Smooth muscle cell of the brain vasculature (primary cell): ENCODE measurements at regions not wholly inside any gene's neighbourhood (a gene's known extent, or its start where the extent isn't known, plus 50 kb on each side); places are given as distances from the start of the nearest gene placed in this dataset.

ENCODE experiments used
- DNase-seq: peaks from one replicate; pipeline ENCODE4 v3.0.0-alpha.2; 2012; ENCODE audit warnings: low read depth, low spot score

GRCh38 chr15:39465843-39466749 lies 114.8 kb upstream of the THBS1 start:
- DNase-seq, result no peak

GRCh38 chr15:39466750-39467105 lies 114.2 kb upstream of the THBS1 start:
- DNase-seq, result no peak

- DNase-seq, result no peak
Observed at GRCh38 chr15:39468331-39468730, 112.5 kb upstream of the THBS1 start.

GRCh38 chr15:39468828-39469227 lies 112.1 kb upstream of the THBS1 start:
- no peak for DNase-seq

DNA sequence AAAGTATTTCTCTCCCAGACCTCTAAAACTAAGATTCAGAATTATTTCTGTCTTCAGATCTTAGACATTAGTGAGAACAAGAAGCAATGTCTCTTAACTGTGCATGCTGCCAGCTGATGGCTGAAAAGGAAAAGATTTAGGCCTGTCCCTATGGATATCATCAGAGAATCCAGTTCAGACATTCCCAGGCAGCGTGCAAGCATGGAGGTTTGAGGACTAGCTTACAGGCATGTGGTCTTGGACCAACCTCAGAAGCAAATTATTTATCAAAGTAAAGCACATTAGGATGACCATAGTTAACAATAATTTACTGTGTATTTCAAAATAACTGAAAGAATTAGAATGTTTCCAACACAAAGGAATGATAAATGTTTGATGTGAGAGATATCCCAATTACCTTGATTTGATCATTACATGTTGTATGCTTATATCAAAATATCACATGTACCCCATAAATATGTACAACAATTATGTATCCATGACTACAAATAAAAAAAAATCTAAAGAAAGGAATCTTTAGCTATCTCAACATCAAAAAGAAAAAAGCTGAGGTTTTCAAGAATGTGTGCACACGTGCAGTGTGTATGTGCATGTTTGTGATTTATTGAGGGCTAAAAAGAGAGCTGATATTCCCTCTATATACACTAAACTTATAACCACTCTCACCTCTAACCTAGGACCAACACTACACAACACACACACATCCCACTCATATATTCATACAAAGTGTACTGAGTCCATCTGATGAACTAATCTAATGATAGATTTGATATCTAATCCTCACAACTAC lies 108.9 kb upstream of the THBS1 start:
- DNase-seq, result no peak

GRCh38 chr15:39472621-39473297 lies 108.1 kb upstream of the THBS1 start:
- peak; percentile 57 for DNase-seq

- no peak for DNase-seq
Observed at GRCh38 chr15:39473298-39473947, 107.5 kb upstream of the THBS1 start.

- DNase-seq, result no peak
Observed at GRCh38 chr15:39474657-39475056, 106.2 kb upstream of the THBS1 start.

DNA sequence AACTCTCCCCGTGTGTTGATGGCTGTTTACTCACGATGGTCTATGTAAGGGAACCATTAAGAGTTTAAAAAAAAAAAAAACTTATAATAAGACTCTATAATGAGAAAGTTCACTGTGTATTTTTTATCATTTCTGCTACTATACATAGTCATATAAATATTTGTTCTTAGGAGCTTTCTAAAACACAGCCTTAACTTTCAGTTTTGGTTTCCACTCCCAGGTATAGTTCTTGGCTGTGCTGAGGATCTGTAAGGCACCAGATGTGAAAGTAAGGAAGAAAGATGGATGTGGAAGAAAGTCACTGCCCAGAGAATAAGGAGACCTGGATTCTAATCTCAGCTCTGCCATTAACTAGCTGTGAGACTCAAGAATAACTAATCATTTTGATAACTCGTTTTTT lies 101.9 kb upstream of the THBS1 start:
- no peak for DNase-seq

DNA sequence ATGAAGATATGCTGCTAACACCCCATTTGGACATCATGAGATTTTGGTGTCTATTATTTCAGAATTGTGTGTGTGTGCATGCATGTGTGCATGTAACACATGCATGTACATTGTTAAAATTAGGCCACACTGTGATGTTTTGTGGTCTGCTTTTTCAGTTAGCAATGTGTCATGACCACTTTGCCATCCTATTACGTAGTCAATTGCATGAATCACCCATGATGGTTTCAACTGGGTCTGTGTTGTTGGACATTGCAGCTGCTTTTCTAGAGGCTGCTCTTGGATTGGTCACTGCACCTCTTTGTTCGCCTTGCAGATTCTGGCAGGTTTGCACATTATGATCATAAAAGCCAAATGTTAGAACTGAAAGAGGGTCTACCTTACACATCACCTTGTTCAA lies 101.0 kb upstream of the THBS1 start:
- no peak for DNase-seq

GRCh38 chr15:39482459-39482858 lies 98.4 kb upstream of the THBS1 start:
- DNase-seq, result no peak

DNA sequence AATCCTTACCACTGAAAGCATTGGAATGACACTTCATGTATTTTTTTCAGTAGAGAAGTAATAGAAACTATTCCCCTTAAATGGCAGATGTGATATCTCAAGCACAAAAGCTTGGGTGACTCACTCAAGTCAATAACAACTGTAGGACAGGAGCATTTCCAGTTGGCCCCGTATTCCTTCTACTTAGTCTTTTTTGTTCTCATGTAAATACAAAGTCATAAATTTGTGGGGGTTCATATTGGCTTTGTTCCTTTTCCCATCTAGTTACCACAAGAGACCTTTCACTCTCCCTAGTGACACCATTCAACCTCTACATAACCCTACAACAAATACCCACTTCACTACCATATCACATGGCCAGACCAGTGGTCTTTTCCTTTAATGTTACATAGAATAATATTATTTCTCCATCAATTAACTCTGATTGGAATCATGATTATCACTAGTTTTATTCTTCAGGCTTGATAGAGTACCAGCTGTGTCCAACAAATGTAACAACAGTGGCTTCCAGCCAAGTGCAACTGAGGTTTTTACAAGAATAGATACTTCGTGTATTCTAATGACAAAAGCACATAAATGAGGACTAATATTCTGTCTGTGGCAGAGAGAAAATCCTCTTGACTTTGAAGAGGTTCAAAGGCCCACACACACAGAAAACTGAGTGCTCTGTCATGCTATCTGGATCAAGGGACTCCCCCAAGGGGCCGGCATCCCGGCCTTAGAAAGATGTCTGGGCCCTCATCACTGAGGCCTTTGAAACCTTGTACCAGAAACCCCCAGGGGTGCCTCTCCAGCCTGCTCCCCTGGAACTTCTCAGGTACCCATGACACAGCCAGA lies 94.0 kb upstream of the THBS1 start:
- DNase-seq, result no peak

GRCh38 chr15:39487458-39487735 lies 93.5 kb upstream of the THBS1 start:
- no peak for DNase-seq

DNA sequence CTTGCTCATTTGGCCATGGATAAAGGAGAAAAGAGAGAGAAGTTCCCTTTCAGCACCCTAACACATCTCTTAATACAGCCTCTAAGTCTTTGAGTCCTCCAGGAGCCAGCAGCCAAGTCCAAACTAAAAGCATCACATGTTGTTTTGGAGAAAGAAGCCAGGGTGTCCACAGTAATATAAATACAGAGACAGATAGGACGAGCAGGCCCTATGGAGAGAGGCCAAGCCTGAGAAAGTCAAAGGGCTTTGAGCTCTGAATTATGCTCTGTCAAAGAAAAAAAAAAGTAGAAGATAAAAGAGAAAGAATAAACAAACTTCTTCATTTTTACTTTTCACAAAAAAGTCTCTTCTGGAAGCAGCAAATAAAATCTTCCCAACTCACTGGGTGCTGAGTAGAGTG lies 92.4 kb upstream of the THBS1 start:
- no peak for DNase-seq

DNA sequence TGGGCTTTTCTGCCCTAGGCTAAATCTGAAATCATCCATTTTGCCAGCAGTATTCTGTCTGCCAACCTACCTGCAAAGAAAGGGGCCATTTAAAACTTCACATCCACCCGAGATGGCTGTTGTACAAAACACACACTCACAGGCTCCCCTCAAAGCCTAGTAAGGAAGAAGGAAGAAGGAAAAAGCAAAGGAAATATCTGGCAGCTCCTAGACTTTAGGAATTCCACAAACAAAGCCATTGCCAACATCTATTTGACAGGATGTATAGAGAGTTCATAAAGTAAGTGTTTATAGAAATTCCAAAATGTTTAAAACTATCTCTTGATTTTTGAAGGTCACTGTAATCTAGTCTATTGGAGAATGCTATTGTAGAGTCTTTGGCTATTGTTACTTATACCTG lies 91.9 kb upstream of the THBS1 start:
- DNase-seq, result no peak

GRCh38 chr15:39491115-39491885 lies 89.6 kb upstream of the THBS1 start:
- DNase-seq, result no peak

DNA sequence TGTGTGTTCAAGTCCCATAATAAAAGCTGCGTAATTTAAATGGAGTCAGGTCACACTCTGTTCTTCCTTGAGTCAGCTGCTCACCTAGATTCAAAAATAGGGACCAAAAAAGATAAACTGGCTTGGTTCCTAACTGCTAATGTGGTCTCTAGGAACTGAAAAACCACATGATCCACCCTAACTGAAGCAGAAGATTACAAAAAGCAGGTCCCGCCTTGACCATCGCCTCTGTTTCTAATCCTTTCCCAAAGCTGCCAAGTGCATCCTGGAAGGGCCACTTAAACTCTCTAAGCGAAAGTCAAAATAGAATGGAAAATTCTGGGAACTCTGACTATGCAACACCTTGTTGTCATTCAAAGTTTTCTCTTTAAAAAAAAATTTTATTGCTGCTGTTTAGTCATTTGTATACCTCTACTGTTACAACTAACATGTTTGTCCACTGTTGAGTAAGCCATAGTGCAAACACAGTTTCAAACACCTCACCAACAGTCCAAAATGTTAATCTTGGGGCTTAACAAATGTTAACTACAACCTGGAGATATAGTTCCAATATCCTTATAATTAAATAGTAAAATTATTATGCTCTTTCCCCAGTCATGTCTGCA lies 88.9 kb upstream of the THBS1 start:
- no peak for DNase-seq

- DNase-seq, result no peak
Observed at GRCh38 chr15:39493424-39494067, 87.3 kb upstream of the THBS1 start.

- no peak for DNase-seq
Observed at GRCh38 chr15:39494462-39494861, 86.4 kb upstream of the THBS1 start.
